Upper lobe of right lung (tissue), 1 donor: ENCODE measurements at regions not wholly inside any gene's neighbourhood (a gene's known extent, or its start where the extent isn't known, plus 50 kb on each side); places are given as distances from the start of the nearest gene placed in this dataset.

ENCODE experiments used
- ATAC-seq: fragments of 200-7000 bp; cut with Tn5 transposase; one replicate; pipeline ENCODE4 v1.9.1; 2020; ENCODE audit warnings: mild to moderate bottlenecking, moderate library complexity
- DNase-seq: peaks from one replicate; pipeline ENCODE4 v3.0.0-alpha.2; 2020
- H3K27ac ChIP-seq: fragments of 200-600 bp; one replicate; pipeline ENCODE4 v1.8.0; 2022
- H3K27me3 ChIP-seq: fragments of 200-600 bp; one replicate; pipeline ENCODE4 v1.8.0; 2022; ENCODE audit warnings: mild to moderate bottlenecking
- H3K36me3 ChIP-seq: fragments of 200-600 bp; one replicate; pipeline ENCODE4 v1.8.0; 2022
- H3K4me1 ChIP-seq: fragments of 200-600 bp; one replicate; pipeline ENCODE4 v1.8.0; 2022
- H3K4me3 ChIP-seq: fragments of 200-600 bp; one replicate; pipeline ENCODE4 v1.8.0; 2022; ENCODE audit warnings: mild to moderate bottlenecking
- H3K9me3 ChIP-seq: fragments of 200-600 bp; one replicate; pipeline ENCODE4 v1.8.0; 2022
- CTCF ChIP-seq: fragments of 200-600 bp; IDR thresholded peaks from one replicate; pipeline ENCODE4 v1.8.0; 2022; ENCODE audit warnings: antibody characterized with exemption
- intact Hi-C: fragments of 100-400 bp; cut with DNase I; formaldehyde crosslinking; loops from one replicate; pipeline ENCODE4 v1.11.0; 2022
- donor health status: DM: no; HTN: yes; CAD: no; lungs with severe emphysema.

GRCh38 chr5:173830421-173830820, 57.7 kb upstream of the CPEB4 start:
- intact Hi-C loops = no loop called here
- H3K27me3 ChIP-seq = no peaks in the 10 kb centered on the region
- DNase-seq (no peak), ATAC-seq (no peak)
- no peaks in the 10 kb centered on the region for H3K9me3 ChIP-seq
- H3K4me3 ChIP-seq = no peak overlapping the region
- peaks cover 20% of the 10 kb centered on the region for H3K4me1 ChIP-seq
- no peak overlapping the region for H3K27ac ChIP-seq
- TF ChIP-seq CTCF = no peak
- H3K36me3 ChIP-seq = no peaks in the 10 kb centered on the region

- no peak for TF ChIP-seq CTCF
- Histone ChIP-seq H3K27ac (no peak overlapping the region), H3K9me3 (no peaks in the 10 kb centered on the region), H3K4me3 (no peak overlapping the region), H3K27me3 (no peaks in the 10 kb centered on the region), H3K4me1 (peaks cover 20% of the 10 kb centered on the region), H3K36me3 (no peaks in the 10 kb centered on the region)
- ATAC-seq (no peak), DNase-seq (no peak)
- intact Hi-C loops = no loop called here
Measured at GRCh38 chr5:173831196-173831914, 56.8 kb upstream of the CPEB4 start.

GRCh38 chr5:173832386-173832785, 55.8 kb upstream of the CPEB4 start:
- peaks cover 20% of the 10 kb centered on the region for H3K4me1 ChIP-seq
- ATAC-seq (no peak), DNase-seq (no peak)
- no peak overlapping the region for H3K27ac ChIP-seq
- H3K9me3 ChIP-seq = no peaks in the 10 kb centered on the region
- intact Hi-C loops = no loop called here
- no peak overlapping the region for H3K4me3 ChIP-seq
- TF ChIP-seq CTCF = no peak
- H3K27me3 ChIP-seq = no peaks in the 10 kb centered on the region
- H3K36me3 ChIP-seq = no peaks in the 10 kb centered on the region

GRCh38 chr5:173833196-173833985, 54.8 kb upstream of the CPEB4 start:
- no peak for DNase-seq
- TF ChIP-seq CTCF = no peak
- Histone ChIP-seq H3K9me3 (no peaks in the 10 kb centered on the region), H3K27me3 (no peaks in the 10 kb centered on the region), H3K27ac (no peak overlapping the region), H3K36me3 (no peaks in the 10 kb centered on the region), H3K4me1 (peaks cover 20% of the 10 kb centered on the region), H3K4me3 (no peak overlapping the region)
- peak; percentile 67 for ATAC-seq
- intact Hi-C loops = no loop called here

GRCh38 chr5:173834071-173834771, 53.9 kb upstream of the CPEB4 start:
- no peak for TF ChIP-seq CTCF
- no peaks in the 10 kb centered on the region for H3K36me3 ChIP-seq
- ATAC-seq = no peak
- H3K9me3 ChIP-seq = no peaks in the 10 kb centered on the region
- no peak for DNase-seq
- no peak overlapping the region for H3K27ac ChIP-seq
- intact Hi-C loops = no loop called here
- no peaks in the 10 kb centered on the region for H3K27me3 ChIP-seq
- peaks cover 20% of the 10 kb centered on the region for H3K4me1 ChIP-seq
- no peak overlapping the region for H3K4me3 ChIP-seq
